SK-N-DZ (cell line): ENCODE measurements at regions not wholly inside any gene's neighbourhood (a gene's known extent, or its start where the extent isn't known, plus 50 kb on each side); places are given as distances from the start of the nearest gene placed in this dataset.

Source experiments
- DNase-seq: peaks from one replicate; pipeline ENCODE4 v3.0.0-alpha.2; 2015; ENCODE audit warnings: low spot score

DNA sequence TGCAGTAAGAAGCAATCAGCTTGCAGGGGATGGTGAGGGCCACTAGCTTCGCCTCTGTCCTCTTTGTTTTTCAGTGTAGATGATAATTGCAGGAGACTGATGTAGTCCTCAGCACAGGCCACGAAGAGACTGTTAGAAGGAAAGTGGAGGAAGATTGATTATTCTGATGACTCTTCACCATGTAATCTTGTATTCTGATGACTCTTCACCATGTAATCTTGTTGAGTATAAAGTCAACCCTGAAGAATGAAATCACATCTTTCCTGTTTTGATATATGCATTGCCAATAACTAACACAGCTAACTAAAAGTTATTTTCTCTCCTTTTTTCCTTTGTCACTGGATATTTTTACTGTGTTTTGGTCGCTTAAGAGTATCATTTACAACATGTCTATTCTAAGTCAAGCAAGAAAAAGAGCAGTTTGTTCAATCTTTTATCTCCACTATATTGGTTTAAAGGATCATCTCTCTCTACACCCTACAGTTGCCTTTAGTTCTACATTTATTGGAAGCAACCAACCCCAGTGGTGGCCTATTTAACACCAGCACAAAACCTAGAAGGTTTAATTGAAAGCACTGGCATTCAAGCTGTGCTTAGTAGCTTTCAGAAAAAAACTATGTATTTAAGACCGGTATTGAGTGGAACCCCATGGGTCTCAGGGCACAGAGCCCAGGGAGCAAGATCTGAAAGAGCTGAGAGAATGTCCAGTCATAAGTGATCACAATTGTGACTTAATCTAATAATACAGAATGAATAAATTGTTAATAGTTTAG lies 107.2 kb upstream of the BTBD3 start:
- DNase-seq: no peak

GRCh38 chr20:11813106-11813890 lies 104.4 kb upstream of the BTBD3 start:
- no peak for DNase-seq

DNA sequence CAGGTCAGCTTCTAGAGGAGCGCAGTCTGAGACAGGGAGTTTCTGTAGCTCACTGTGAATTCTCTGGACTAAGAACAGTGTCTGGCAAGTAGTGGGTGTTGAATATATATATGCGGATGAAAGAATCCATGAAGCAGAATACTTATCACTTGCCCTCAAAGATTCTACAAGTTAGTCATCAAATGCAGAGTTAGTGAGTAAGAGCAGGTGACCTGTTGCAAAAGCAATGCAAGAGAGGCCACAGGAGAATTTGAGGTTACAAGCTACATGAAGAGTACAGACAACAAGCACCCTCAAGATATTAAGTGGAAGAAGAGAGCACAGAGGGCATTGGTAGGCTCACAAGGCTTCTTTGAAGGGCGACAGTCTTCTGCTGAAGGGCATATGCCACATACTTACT lies 103.4 kb upstream of the BTBD3 start:
- DNase-seq: no peak

GRCh38 chr20:11820838-11821237 lies 96.9 kb upstream of the BTBD3 start:
- no peak for DNase-seq

DNA sequence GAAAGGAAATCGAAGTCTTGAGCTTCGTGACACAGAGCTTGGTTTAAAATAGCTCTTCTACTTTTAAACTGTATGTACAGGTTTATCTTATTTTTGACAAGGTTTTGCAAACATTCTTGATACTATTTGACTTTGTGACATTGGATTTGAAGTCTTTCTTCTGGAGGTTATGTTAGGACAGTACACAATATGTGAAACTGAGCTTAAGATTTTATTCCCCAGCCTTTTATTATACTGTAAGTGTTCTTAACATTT lies 95.2 kb upstream of the BTBD3 start:
- DNase-seq: no peak

- DNase-seq: no peak
Observed at GRCh38 chr20:11826334-11826733, 91.4 kb upstream of the BTBD3 start.

- DNase-seq: no peak
Observed at GRCh38 chr20:11832397-11832796, 85.3 kb upstream of the BTBD3 start.

DNA sequence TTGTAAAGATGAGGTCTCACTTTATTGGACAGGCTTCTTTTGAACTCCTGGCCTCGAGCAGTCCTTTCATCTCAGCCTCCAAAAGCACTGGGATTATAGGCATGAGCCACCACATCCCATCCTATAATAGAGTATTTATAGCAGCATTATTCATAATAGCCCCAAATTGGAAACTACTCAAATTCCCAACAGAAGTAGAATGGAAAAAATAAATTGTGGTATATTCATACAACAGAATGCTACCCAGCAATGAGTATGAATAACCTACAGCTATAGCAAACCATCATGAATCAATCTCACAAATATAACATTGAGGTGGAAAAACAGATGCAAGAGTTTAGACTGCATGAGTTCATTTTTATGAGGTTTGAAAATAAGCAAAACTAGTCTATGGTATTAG lies 84.8 kb upstream of the BTBD3 start:
- no peak for DNase-seq

DNA sequence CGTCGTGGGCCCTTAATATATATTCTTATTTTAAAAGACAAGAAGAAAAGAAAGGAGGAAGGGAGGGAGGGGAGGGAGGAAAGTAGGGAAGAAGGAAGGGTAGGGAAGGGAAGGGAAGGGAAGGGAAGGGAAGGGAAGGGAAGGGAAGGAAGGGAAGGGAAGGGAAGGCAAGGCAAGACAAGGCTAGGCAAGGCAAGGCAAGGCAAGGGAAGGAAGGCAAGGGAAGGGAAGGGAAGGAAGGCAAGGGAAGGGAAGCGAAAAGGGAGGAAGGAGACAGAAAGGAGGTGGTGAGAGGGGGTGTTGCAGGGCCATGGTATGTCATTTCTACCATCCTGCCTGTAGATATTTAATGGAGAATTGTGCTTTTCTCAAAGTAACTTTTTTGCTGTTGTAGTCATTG lies 83.9 kb upstream of the BTBD3 start:
- no peak for DNase-seq

GRCh38 chr20:11838076-11838636 lies 79.5 kb upstream of the BTBD3 start:
- no peak for DNase-seq

GRCh38 chr20:11841972-11842461 lies 75.7 kb upstream of the BTBD3 start:
- no peak for DNase-seq

DNA sequence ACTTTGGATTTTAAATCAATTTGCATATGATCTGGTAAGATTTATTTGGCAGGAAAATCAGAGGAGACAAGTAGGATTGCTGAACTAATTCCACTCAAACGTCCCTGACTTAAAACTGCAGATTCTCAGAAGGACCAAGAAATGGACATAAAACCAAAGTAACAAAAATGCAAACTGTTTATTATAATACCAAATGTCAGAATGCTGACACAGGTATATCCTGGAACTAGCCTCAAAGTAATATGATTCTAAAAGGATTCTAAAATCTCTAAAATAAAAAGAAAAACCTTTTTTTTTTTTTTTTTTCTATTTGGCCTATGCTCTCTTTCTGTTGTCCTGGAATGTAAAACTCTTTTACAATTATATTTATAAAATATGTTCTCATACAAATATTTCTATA lies 74.4 kb upstream of the BTBD3 start:
- no peak for DNase-seq

- DNase-seq: no peak
Observed at GRCh38 chr20:11844691-11845090, 73.0 kb upstream of the BTBD3 start.

DNA sequence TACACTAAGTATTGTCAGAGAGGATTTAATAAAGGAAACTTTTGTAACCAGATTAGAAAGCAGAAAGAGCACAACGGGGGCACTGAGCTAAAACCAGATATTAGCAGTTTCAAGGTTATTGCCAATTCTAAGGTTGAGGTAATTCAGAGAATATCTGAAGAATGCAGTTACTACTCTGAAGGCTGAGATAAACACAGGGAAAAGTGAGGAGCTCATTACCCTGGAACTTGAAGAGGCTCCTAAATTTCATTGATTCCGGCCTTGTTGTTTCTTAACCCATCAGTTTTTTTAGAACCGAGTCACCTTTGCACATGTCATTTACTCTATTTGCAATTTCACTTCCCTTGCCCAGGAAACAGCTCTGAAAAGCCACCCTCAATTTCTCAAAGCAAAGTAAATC lies 72.4 kb upstream of the BTBD3 start:
- no peak for DNase-seq

DNA sequence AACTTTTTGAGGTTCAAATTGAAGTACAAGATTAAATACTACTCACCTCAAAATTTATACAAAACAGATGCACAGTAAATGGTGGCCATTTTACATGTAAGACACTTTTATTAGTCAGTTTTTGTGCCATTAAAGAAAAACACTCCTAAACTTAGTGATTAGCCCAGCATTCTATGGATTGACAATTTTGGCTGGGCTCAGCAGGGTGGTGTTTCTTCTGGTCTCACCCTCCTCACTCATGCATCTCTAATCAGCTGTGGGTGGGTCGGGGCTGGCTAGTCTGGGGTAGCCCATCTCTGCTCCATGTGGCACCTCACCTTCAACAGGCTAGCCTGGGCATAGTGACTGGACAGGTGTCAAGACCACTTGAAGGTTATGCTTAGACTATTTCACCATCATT lies 71.6 kb upstream of the BTBD3 start:
- DNase-seq: no peak

- DNase-seq: no peak
Observed at GRCh38 chr20:11847827-11848226, 69.9 kb upstream of the BTBD3 start.

GRCh38 chr20:11849270-11849915 lies 68.3 kb upstream of the BTBD3 start:
- no peak for DNase-seq

DNA sequence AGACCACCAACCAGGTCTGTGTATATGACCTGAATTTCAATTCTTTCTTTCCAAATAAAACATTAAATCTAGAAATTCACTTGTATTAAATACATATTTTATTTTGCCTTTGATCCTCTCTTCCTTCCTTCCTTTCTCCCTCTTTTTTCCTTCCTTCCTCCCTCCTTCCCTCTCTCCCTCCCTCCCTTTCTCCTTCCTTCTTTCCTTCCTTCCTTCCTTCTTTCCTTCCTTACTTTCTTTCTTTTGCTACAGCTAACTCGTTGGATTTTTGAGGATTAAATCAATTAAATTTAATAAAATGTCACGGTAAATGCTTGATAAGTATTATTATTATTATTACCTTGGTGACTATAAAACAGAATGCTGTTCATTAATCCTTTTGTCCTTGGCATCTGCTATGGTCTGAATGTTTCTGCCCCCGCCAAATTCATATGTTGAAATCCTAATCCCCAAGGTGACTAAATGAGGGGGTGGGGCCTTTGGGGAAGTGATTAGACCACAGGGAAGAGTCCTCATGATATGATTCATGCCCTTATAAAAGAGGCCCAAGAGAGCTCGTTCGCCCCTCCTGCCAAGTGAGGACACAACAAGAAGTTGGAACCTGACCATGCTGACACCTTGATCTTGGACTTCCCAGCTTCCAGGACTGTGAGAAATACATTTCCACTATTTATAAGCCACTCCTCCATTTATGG lies 67.6 kb upstream of the BTBD3 start:
- no peak for DNase-seq

- no peak for DNase-seq
Observed at GRCh38 chr20:11850901-11851300, 66.8 kb upstream of the BTBD3 start.

DNA sequence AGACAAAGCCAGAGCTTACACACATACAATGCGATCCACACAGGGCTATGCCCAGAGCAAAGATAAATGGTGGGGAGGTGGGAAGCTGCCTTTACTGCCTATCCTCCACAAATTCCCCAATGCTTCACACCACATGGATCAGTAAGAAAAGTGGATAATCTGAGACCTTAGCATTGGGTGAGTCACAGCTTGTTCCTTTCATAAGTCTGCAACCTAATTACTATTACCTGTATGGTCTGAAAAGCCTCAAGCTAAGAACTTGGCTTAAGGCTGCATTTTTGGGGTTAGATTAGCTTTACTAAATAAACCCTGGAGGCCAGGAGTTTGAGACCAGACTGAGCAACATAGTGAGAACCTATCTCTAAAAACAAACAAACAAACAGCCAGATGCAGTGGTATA lies 66.0 kb upstream of the BTBD3 start:
- no peak for DNase-seq

GRCh38 chr20:11852189-11852588 lies 65.5 kb upstream of the BTBD3 start:
- DNase-seq: no peak

DNA sequence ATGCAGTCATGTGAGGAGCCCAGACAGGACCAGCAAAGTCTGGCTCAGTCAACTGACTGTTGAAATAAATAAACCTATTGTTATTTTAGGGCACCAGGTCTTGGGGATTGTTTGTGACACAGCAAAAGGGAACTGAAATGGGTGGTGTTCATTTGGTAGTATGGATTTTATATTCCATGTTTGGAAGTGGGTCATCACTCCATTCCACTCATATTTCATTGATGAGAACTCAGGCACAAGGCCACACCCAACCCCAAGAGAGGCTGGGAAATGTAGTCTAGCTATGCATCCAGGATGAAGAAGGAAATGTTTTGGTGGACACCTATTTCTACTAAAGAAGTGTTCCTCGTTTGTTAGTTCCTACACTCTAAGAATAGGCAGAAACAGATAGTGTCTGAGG lies 64.9 kb upstream of the BTBD3 start:
- DNase-seq: no peak
